ENCODE measurements at regions not wholly inside any gene's neighbourhood (a gene's known extent, or its start where the extent isn't known, plus 50 kb on each side); places are given as distances from the start of the nearest gene placed in this dataset.

DNA sequence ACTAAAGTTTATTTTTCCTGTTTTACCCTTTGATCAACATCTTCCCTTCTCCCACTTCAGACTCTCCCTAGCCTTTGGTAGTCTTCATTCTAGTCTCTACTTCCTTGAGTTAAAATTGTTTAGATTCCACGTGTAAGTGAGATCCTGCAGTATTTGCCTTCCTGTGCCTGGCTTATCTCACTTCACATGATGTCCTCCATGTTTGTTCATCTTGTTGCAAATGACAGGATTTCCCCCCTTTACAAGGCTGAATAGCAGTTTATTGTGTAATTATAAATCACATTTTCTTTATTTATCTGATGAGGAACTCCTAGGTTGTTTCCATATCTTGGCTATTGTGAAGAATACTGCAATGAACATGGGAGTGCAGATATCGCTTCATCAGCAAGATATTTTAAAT lies 461.7 kb downstream of the CHSY3 start:
- DNase-seq: no peak
- ATAC-seq (ENCODE audit: low read depth): no peak
- Mint-ChIP-seq H3K4me1 (no peaks in the 10 kb centered on the region), H3K27ac (no peak overlapping the region), H3K27me3 (no peaks in the 10 kb centered on the region), H3K4me3 (no peak overlapping the region), H3K36me3 (ENCODE audit: low read depth) (no peaks in the 10 kb centered on the region), H3K9me3 (no peaks in the 10 kb centered on the region)
- TF ChIP-seq, protein P1, sequence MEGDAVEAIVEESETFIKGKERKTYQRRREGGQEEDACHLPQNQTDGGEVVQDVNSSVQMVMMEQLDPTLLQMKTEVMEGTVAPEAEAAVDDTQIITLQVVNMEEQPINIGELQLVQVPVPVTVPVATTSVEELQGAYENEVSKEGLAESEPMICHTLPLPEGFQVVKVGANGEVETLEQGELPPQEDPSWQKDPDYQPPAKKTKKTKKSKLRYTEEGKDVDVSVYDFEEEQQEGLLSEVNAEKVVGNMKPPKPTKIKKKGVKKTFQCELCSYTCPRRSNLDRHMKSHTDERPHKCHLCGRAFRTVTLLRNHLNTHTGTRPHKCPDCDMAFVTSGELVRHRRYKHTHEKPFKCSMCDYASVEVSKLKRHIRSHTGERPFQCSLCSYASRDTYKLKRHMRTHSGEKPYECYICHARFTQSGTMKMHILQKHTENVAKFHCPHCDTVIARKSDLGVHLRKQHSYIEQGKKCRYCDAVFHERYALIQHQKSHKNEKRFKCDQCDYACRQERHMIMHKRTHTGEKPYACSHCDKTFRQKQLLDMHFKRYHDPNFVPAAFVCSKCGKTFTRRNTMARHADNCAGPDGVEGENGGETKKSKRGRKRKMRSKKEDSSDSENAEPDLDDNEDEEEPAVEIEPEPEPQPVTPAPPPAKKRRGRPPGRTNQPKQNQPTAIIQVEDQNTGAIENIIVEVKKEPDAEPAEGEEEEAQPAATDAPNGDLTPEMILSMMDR (IDR thresholded peaks at IDR 0.05): no peak
- intact Hi-C loops (cut with micrococcal nuclease): no loop called here
- POLR2A ChIA-PET: no interaction called here
- CTCF ChIA-PET: no interaction called here

DNA sequence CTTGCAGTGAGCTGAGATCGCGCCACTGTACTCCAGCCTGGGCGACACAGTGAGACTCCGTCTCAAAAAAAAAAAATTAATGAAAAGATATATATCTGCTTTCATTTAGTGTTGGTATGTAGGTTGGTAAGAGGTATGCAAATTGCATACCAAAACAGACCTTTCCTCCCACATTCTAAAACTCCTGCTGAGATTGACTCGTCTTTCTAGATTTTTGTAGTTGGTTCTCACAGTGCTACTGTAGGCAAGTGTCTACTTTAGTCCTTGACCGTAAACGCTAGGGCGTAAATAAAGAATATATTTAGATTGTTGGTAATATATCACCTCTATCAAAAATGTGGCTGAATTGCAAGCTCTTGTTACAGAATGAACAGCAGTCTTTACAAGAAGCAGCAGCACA lies 445.9 kb downstream of the CHSY3 start:
- no peaks in the 10 kb centered on the region for H3K27me3 Mint-ChIP-seq
- ChIA-PET POLR2A (no interaction called here), CTCF (no interaction called here)
- no peak overlapping the region for H3K27ac Mint-ChIP-seq
- TF ChIP-seq, protein P1 (IDR thresholded peaks at IDR 0.05): no peak
- DNase-seq (no peak), ATAC-seq (ENCODE audit: low read depth) (no peak)
- no peak overlapping the region for H3K4me3 Mint-ChIP-seq
- H3K4me1 Mint-ChIP-seq: no peaks in the 10 kb centered on the region
- H3K9me3 Mint-ChIP-seq: no peaks in the 10 kb centered on the region
- intact Hi-C loops (cut with micrococcal nuclease): no loop called here
- H3K36me3 Mint-ChIP-seq (ENCODE audit: low read depth): no peaks in the 10 kb centered on the region

DNA sequence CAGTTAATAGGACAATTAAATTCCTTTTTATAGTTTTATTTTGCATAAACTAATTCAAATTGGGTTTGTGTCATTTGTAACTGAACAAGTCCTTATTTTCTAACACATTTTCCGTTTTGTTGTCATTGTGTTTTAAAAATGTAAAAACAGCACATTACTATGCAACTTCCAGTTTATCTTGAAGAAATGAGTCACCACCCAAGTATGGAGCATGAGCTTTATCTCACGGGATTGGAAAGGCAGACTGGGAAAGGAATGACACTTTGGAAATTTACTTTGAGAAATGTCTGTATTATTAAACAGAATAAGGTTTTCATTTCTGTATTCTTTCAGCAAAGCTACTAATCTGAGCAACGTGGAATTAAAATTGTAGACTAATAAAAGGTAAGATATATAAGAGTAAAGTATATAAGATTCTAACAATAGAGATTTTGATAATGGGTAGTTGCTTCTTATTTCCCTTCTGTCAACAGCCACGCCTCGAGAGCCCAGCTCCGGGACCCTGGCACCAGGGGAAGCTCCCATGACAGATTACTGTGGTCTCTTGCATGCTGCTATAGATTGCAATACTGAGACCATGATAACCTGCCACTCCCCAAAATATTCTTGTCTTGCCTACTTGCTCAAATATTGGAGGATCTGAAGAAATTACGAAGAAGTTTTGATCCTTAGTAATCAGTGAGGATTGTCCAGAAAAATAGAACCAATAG lies 433.1 kb downstream of the CHSY3 start:
- POLR2A ChIA-PET: no interaction called here
- CTCF ChIA-PET: no interaction called here
- no peak for ATAC-seq (ENCODE audit: low read depth)

DNA sequence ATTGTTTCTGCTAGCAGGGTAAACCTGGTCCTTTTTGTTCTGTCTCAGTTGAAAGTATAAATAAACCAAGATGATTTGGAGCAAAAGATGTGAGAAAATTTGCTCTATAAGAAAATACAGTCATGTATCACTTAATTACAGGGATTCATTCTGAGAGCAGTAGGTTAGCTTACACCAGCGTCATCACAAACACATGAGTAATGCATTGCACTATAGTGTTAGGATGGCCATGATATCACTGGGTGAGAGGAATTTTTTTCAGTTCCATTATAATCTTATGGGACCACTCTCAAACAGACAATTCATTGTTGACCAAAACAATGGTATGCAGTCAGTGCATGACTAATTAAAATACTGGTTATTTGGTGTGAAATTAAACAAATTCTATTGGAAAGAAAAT lies 430.9 kb downstream of the CHSY3 start:
- peaks cover 2% of the 10 kb centered on the region for H3K27me3 Mint-ChIP-seq
- H3K4me3 Mint-ChIP-seq: no peak overlapping the region
- H3K36me3 Mint-ChIP-seq (ENCODE audit: low read depth): no peaks in the 10 kb centered on the region
- CTCF ChIA-PET: no interaction called here
- H3K27ac Mint-ChIP-seq: no peak overlapping the region
- peaks cover 2% of the 10 kb centered on the region for H3K9me3 Mint-ChIP-seq
- no peaks in the 10 kb centered on the region for H3K4me1 Mint-ChIP-seq
- POLR2A ChIA-PET: no interaction called here
- ATAC-seq (ENCODE audit: low read depth) (no peak), DNase-seq (no peak)
- TF ChIP-seq, protein P1 (IDR thresholded peaks at IDR 0.05): no peak
- intact Hi-C loops (cut with micrococcal nuclease): no loop called here

More for the DNA sequence above, 433.1 kb downstream of the CHSY3 start:
- Mint-ChIP-seq H3K27me3 (peaks cover 2% of the 10 kb centered on the region), H3K27ac (no peak overlapping the region), H3K4me3 (no peak overlapping the region), H3K9me3 (no peaks in the 10 kb centered on the region), H3K36me3 (ENCODE audit: low read depth) (no peaks in the 10 kb centered on the region), H3K4me1 (no peaks in the 10 kb centered on the region)
- no peak for DNase-seq
- TF ChIP-seq, protein P1 (IDR thresholded peaks at IDR 0.05): no peak
- intact Hi-C loops (cut with micrococcal nuclease): no loop called here

DNA sequence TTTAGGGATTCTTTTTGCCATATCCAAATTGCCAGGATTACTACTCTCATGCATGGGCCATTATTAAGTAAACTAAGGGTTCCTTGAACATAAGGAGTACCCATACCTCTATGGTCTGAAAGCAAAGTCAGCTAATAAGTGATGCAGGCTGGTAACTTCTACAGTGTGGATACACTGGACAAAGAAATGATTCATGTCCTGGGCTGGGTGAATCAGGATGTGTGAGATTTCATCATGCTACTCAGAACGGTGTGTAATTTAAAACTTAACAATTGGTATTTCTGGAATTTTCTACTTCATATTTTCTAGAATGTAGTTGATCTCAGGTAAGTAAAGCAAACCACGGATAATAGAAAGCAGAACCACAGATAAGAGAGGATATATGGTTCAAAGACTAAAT lies 428.8 kb downstream of the CHSY3 start:
- H3K36me3 Mint-ChIP-seq (ENCODE audit: low read depth): no peaks in the 10 kb centered on the region
- ChIA-PET CTCF (no interaction called here), POLR2A (no interaction called here)
- no peaks in the 10 kb centered on the region for H3K4me1 Mint-ChIP-seq
- TF ChIP-seq, protein P1 (IDR thresholded peaks at IDR 0.05): no peak
- no peak overlapping the region for H3K27ac Mint-ChIP-seq
- intact Hi-C loops (cut with micrococcal nuclease): no loop called here
- ATAC-seq (ENCODE audit: low read depth) (no peak), DNase-seq (no peak)
- peaks cover 2% of the 10 kb centered on the region for H3K27me3 Mint-ChIP-seq
- peaks cover 8% of the 10 kb centered on the region for H3K9me3 Mint-ChIP-seq
- no peak overlapping the region for H3K4me3 Mint-ChIP-seq

Measured in activated B cell treated with CpG ODN at 0.5 μM for 24 hours (primary cell).